Activated naive CD4-positive, alpha-beta T cell treated with anti-CD3 and anti-CD28 coated beads, Interleukin-2, amount 10 ng/mL, durations not matched to agents 7 days and 5 days (primary cell): ENCODE measurements at regions not wholly inside any gene's neighbourhood (a gene's known extent, or its start where the extent isn't known, plus 50 kb on each side); places are given as distances from the start of the nearest gene placed in this dataset.
A peak's percentile ranks its signal among the peaks of the same experiment; 100 is the strongest.

Experiments
- CTCF ChIA-PET: fragments of 350-600 bp; sonication (Branson Sonifier 250); formaldehyde crosslinking; loops from one replicate; lab custom pipeline; 2021; ENCODE audit warnings: antibody characterized with exemption; lab: Charles Lee
- DNase-seq: peaks from one replicate; pipeline ENCODE4 v3.0.0-alpha.2; 2020
- H3K27ac Mint-ChIP-seq: one replicate; pipeline ENCODE4 v1.8.0; 2021; ENCODE audit warnings: mild to moderate bottlenecking, moderate library complexity, mixed read lengths
- H3K27me3 Mint-ChIP-seq: one replicate; pipeline ENCODE4 v1.8.0; 2021; ENCODE audit warnings: mild to moderate bottlenecking, mixed read lengths
- H3K36me3 Mint-ChIP-seq: one replicate; pipeline ENCODE4 v1.8.0; 2021; ENCODE audit warnings: mixed read lengths
- H3K4me1 Mint-ChIP-seq: one replicate; pipeline ENCODE4 v1.8.0; 2021; ENCODE audit warnings: mixed read lengths
- H3K4me3 Mint-ChIP-seq: one replicate; pipeline ENCODE4 v1.8.0; 2021; ENCODE audit warnings: mild to moderate bottlenecking, moderate library complexity, mixed read lengths
- H3K9me3 Mint-ChIP-seq: one replicate; pipeline ENCODE4 v1.8.0; 2021; ENCODE audit warnings: mixed read lengths

GRCh38 chr21:39046236-39046916 lies 136.9 kb downstream of the PSMG1 start:
- H3K27ac Mint-ChIP-seq = no peak overlapping the region
- H3K27me3 Mint-ChIP-seq = no peaks in the 10 kb centered on the region
- H3K4me1 Mint-ChIP-seq = no peaks in the 10 kb centered on the region
- H3K4me3 Mint-ChIP-seq = no peak overlapping the region
- no peaks in the 10 kb centered on the region for H3K36me3 Mint-ChIP-seq
- DNase-seq = no peak
- no peaks in the 10 kb centered on the region for H3K9me3 Mint-ChIP-seq
- CTCF ChIA-PET = no interaction called here

DNA sequence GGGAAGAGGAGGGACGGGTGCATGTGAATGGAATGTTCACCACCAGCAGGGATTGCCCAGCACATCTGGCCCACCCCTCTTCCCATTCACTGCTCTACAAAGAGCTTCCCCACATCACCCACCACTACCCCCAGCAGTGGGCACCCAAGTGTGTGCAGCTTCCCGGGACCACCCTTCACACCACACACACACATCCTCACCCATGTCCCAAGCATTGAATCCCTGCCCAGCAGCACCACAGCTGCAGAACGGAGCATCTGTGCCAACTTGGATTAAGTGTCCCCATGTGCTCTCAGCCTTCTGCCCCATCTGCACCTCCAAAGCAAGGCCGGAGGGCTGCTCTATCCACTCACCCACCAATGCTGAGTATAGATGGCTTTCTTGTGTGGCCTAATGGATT lies 141.4 kb downstream of the PSMG1 start:
- Mint-ChIP-seq H3K4me3 (no peak overlapping the region), H3K36me3 (no peaks in the 10 kb centered on the region), H3K9me3 (no peaks in the 10 kb centered on the region), H3K27ac (no peak overlapping the region), H3K4me1 (peaks cover 10% of the 10 kb centered on the region), H3K27me3 (peaks cover 8% of the 10 kb centered on the region)
- CTCF ChIA-PET = no interaction called here
- no peak for DNase-seq

GRCh38 chr21:39040494-39041110 lies 142.6 kb downstream of the PSMG1 start:
- Mint-ChIP-seq H3K27me3 (peaks cover 12% of the 10 kb centered on the region), H3K4me1 (peaks cover 10% of the 10 kb centered on the region), H3K4me3 (no peak overlapping the region), H3K9me3 (no peaks in the 10 kb centered on the region), H3K27ac (peak overlapping the region; percentile 72), H3K36me3 (no peaks in the 10 kb centered on the region)
- no peak for DNase-seq
- CTCF ChIA-PET = no interaction called here

- no peaks in the 10 kb centered on the region for H3K36me3 Mint-ChIP-seq
- no peak overlapping the region for H3K27ac Mint-ChIP-seq
- peaks cover 31% of the 10 kb centered on the region for H3K27me3 Mint-ChIP-seq
- H3K9me3 Mint-ChIP-seq = no peaks in the 10 kb centered on the region
- no peak overlapping the region for H3K4me3 Mint-ChIP-seq
- peaks cover 12% of the 10 kb centered on the region for H3K4me1 Mint-ChIP-seq
- DNase-seq = no peak
- CTCF ChIA-PET = no interaction called here
Observed at GRCh38 chr21:39037807-39038405, 145.3 kb downstream of the PSMG1 start.

- no peaks in the 10 kb centered on the region for H3K36me3 Mint-ChIP-seq
- no peak overlapping the region for H3K4me3 Mint-ChIP-seq
- H3K4me1 Mint-ChIP-seq = peaks cover 12% of the 10 kb centered on the region
Observed at GRCh38 chr21:39036581-39036980, 146.7 kb downstream of the PSMG1 start.

GRCh38 chr21:39034590-39035536 lies 148.4 kb downstream of the PSMG1 start:
- CTCF ChIA-PET = no interaction called here
- Mint-ChIP-seq H3K4me3 (no peak overlapping the region), H3K36me3 (no peaks in the 10 kb centered on the region)

More at GRCh38 chr21:39036581-39036980, 146.7 kb downstream of the PSMG1 start:
- H3K9me3 Mint-ChIP-seq = no peaks in the 10 kb centered on the region
- CTCF ChIA-PET = no interaction called here
- no peak overlapping the region for H3K27ac Mint-ChIP-seq
- H3K27me3 Mint-ChIP-seq = peaks cover 31% of the 10 kb centered on the region
- DNase-seq = no peak

GRCh38 chr21:39033878-39034589 lies 149.2 kb downstream of the PSMG1 start:
- no peaks in the 10 kb centered on the region for H3K36me3 Mint-ChIP-seq
- H3K27me3 Mint-ChIP-seq = peaks cover 40% of the 10 kb centered on the region
- H3K4me3 Mint-ChIP-seq = no peak overlapping the region
- no peaks in the 10 kb centered on the region for H3K9me3 Mint-ChIP-seq
- H3K4me1 Mint-ChIP-seq = peaks cover 2% of the 10 kb centered on the region
- CTCF ChIA-PET = no interaction called here
- no peak for DNase-seq
- H3K27ac Mint-ChIP-seq = no peak overlapping the region

More at GRCh38 chr21:39034590-39035536, 148.4 kb downstream of the PSMG1 start:
- Mint-ChIP-seq H3K4me1 (peaks cover 2% of the 10 kb centered on the region), H3K27ac (peak overlapping the region; percentile 42), H3K9me3 (no peaks in the 10 kb centered on the region), H3K27me3 (peaks cover 40% of the 10 kb centered on the region)
- DNase-seq = no peak

- H3K4me3 Mint-ChIP-seq = no peak overlapping the region
- H3K36me3 Mint-ChIP-seq = no peaks in the 10 kb centered on the region
- H3K27me3 Mint-ChIP-seq = peaks cover 44% of the 10 kb centered on the region
- no peak for DNase-seq
- H3K9me3 Mint-ChIP-seq = peaks cover 10% of the 10 kb centered on the region
- H3K27ac Mint-ChIP-seq = no peak overlapping the region
- CTCF ChIA-PET = no interaction called here
- H3K4me1 Mint-ChIP-seq = peaks cover 2% of the 10 kb centered on the region
Observed at GRCh38 chr21:39029900-39030884, 153.1 kb downstream of the PSMG1 start.

GRCh38 chr21:39029086-39029755 lies 154.0 kb downstream of the PSMG1 start:
- Mint-ChIP-seq H3K9me3 (peaks cover 11% of the 10 kb centered on the region), H3K4me1 (peaks cover 2% of the 10 kb centered on the region), H3K27me3 (peaks cover 41% of the 10 kb centered on the region), H3K4me3 (no peak overlapping the region), H3K27ac (no peak overlapping the region), H3K36me3 (no peaks in the 10 kb centered on the region)
- no peak for DNase-seq
- CTCF ChIA-PET = no interaction called here

DNA sequence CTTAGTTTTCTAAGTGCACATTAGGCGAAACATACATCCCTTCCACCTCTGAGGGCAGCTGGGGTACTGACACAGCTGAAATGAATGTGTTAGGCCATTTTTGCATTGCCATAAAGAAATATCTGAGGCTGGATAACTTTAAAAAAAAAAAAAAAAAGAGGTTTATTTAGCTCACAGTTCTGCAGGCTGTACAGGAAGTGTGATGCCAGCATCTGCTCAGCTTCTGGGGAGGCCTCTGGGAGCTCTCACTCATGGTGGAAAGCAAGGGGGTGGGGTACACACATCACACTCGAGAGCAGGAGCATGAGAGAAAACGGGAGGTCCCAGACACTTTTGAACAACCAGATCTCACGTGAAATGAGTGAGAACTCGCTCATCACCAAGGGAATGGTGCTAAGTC lies 158.1 kb downstream of the PSMG1 start:
- H3K27me3 Mint-ChIP-seq = peaks cover 21% of the 10 kb centered on the region
- no peaks in the 10 kb centered on the region for H3K36me3 Mint-ChIP-seq

DNA sequence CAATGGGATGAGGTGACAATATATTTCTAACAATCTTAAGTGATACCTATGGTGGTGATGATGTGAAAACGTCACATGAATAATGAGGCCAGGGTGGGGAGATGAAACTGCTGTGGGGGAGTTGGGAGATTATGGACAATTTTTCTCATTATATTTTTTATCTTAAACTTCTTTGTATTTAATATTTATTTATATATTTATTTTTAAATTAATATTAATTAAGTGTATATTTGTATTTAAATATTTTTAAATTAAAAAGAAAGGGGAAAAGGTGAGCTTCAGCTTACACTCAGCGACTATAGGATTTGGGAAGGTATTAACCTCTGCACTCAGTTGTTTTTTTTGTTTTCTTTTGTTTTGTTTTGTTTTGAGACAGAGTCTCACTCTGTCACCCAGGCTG lies 158.7 kb downstream of the PSMG1 start:
- Mint-ChIP-seq H3K27me3 (peaks cover 22% of the 10 kb centered on the region), H3K4me3 (no peak overlapping the region), H3K9me3 (peaks cover 15% of the 10 kb centered on the region), H3K36me3 (no peaks in the 10 kb centered on the region), H3K27ac (no peak overlapping the region), H3K4me1 (no peaks in the 10 kb centered on the region)
- no peak for DNase-seq
- CTCF ChIA-PET = no interaction called here

More for the DNA sequence above, 158.1 kb downstream of the PSMG1 start:
- Mint-ChIP-seq H3K4me1 (no peaks in the 10 kb centered on the region), H3K9me3 (peaks cover 15% of the 10 kb centered on the region), H3K4me3 (no peak overlapping the region), H3K27ac (no peak overlapping the region)
- no peak for DNase-seq
- CTCF ChIA-PET = no interaction called here

GRCh38 chr21:39022863-39023693 lies 160.2 kb downstream of the PSMG1 start:
- Mint-ChIP-seq H3K4me1 (no peaks in the 10 kb centered on the region), H3K4me3 (no peak overlapping the region), H3K9me3 (peaks cover 15% of the 10 kb centered on the region), H3K27ac (no peak overlapping the region), H3K36me3 (no peaks in the 10 kb centered on the region), H3K27me3 (peaks cover 19% of the 10 kb centered on the region)
- CTCF ChIA-PET = no interaction called here
- no peak for DNase-seq
